ENCODE measurements at regions not wholly inside any gene's neighbourhood (a gene's known extent, or its start where the extent isn't known, plus 50 kb on each side); places are given as distances from the start of the nearest gene placed in this dataset.

GRCh38 chr3:150255826-150256225 is 152.3 kb upstream of the TSC22D2 start:
- in situ Hi-C loops (cut with HindIII; ENCODE audit: low pct_ligation_motif_present, low pct_unique_long_range_greater_than_20kb, low sequenced_read_pairs): no loop called here
- no peak for DNase-seq

- in situ Hi-C loops (cut with HindIII; ENCODE audit: low pct_ligation_motif_present, low pct_unique_long_range_greater_than_20kb, low sequenced_read_pairs): no loop called here
- no peak for DNase-seq
These were observed 152.7 kb upstream of the TSC22D2 start for GRCh38 chr3:150255413-150255812.

- in situ Hi-C loops (cut with HindIII; ENCODE audit: low pct_ligation_motif_present, low pct_unique_long_range_greater_than_20kb, low sequenced_read_pairs): no loop called here
- DNase-seq: no peak
These were observed 153.8 kb upstream of the TSC22D2 start for GRCh38 chr3:150254309-150254708.

GRCh38 chr3:150253622-150254021 is 154.5 kb upstream of the TSC22D2 start:
- in situ Hi-C loops (cut with HindIII; ENCODE audit: low pct_ligation_motif_present, low pct_unique_long_range_greater_than_20kb, low sequenced_read_pairs): no loop called here
- DNase-seq: no peak

GRCh38 chr3:150252462-150252861 is 155.6 kb upstream of the TSC22D2 start:
- in situ Hi-C loops (cut with HindIII; ENCODE audit: low pct_ligation_motif_present, low pct_unique_long_range_greater_than_20kb, low sequenced_read_pairs): no loop called here
- DNase-seq: no peak

GRCh38 chr3:150251187-150252062 is 156.7 kb upstream of the TSC22D2 start:
- no peak for DNase-seq
- in situ Hi-C loops (cut with HindIII; ENCODE audit: low pct_ligation_motif_present, low pct_unique_long_range_greater_than_20kb, low sequenced_read_pairs): no loop called here

GRCh38 chr3:150249779-150250470 is 158.2 kb upstream of the TSC22D2 start:
- in situ Hi-C loops (cut with HindIII; ENCODE audit: low pct_ligation_motif_present, low pct_unique_long_range_greater_than_20kb, low sequenced_read_pairs): no loop called here
- DNase-seq: no peak

- in situ Hi-C loops (cut with HindIII; ENCODE audit: low pct_ligation_motif_present, low pct_unique_long_range_greater_than_20kb, low sequenced_read_pairs): no loop called here
- no peak for DNase-seq
These were observed 159.0 kb upstream of the TSC22D2 start for GRCh38 chr3:150248888-150249681.

GRCh38 chr3:150248116-150248887 is 159.8 kb upstream of the TSC22D2 start:
- DNase-seq: peak; percentile 68

GRCh38 chr3:150247441-150247840 is 160.7 kb upstream of the TSC22D2 start:
- in situ Hi-C loops (cut with HindIII; ENCODE audit: low pct_ligation_motif_present, low pct_unique_long_range_greater_than_20kb, low sequenced_read_pairs): no loop called here
- no peak for DNase-seq

More at GRCh38 chr3:150248116-150248887, 159.8 kb upstream of the TSC22D2 start:
- in situ Hi-C loops (cut with HindIII; ENCODE audit: low pct_ligation_motif_present, low pct_unique_long_range_greater_than_20kb, low sequenced_read_pairs): no loop called here

- in situ Hi-C loops (cut with HindIII; ENCODE audit: low pct_ligation_motif_present, low pct_unique_long_range_greater_than_20kb, low sequenced_read_pairs): no loop called here
- no peak for DNase-seq
These were observed 164.6 kb upstream of the TSC22D2 start for GRCh38 chr3:150243466-150243865.

GRCh38 chr3:150242220-150242936 is 165.7 kb upstream of the TSC22D2 start:
- no peak for DNase-seq
- in situ Hi-C loops (cut with HindIII; ENCODE audit: low pct_ligation_motif_present, low pct_unique_long_range_greater_than_20kb, low sequenced_read_pairs): no loop called here

- in situ Hi-C loops (cut with HindIII; ENCODE audit: low pct_ligation_motif_present, low pct_unique_long_range_greater_than_20kb, low sequenced_read_pairs): no loop called here
- DNase-seq: no peak
These were observed 167.2 kb upstream of the TSC22D2 start for GRCh38 chr3:150240891-150241290.

GRCh38 chr3:150239766-150240165 is 168.3 kb upstream of the TSC22D2 start:
- no peak for DNase-seq
- in situ Hi-C loops (cut with HindIII; ENCODE audit: low pct_ligation_motif_present, low pct_unique_long_range_greater_than_20kb, low sequenced_read_pairs): no loop called here

GRCh38 chr3:150238995-150239619 is 169.0 kb upstream of the TSC22D2 start:
- in situ Hi-C loops (cut with HindIII; ENCODE audit: low pct_ligation_motif_present, low pct_unique_long_range_greater_than_20kb, low sequenced_read_pairs): no loop called here
- DNase-seq: peak; percentile 47

- no peak for DNase-seq
- in situ Hi-C loops (cut with HindIII; ENCODE audit: low pct_ligation_motif_present, low pct_unique_long_range_greater_than_20kb, low sequenced_read_pairs): no loop called here
These were observed 169.9 kb upstream of the TSC22D2 start for GRCh38 chr3:150238048-150238802.

- in situ Hi-C loops (cut with HindIII; ENCODE audit: low pct_ligation_motif_present, low pct_unique_long_range_greater_than_20kb, low sequenced_read_pairs): no loop called here
These were observed 170.6 kb upstream of the TSC22D2 start for GRCh38 chr3:150237490-150237889.

More at GRCh38 chr3:150237490-150237889, 170.6 kb upstream of the TSC22D2 start:
- DNase-seq: peak; percentile 86
